Stimulated activated CD4-positive, alpha-beta T cell treated with anti-CD3 and anti-CD28 coated beads, Interleukin-15, amount 100 ng/mL, for 24 hours (primary cell): ENCODE measurements at regions not wholly inside any gene's neighbourhood (a gene's known extent, or its start where the extent isn't known, plus 50 kb on each side); places are given as distances from the start of the nearest gene placed in this dataset.
"Not testable (repeated sequence)": the region's sequence is repeated elsewhere in the genome, so short reads cannot be mapped to it uniquely, and the experiment has no call there.

Source experiments
- DNase-seq: peaks from one replicate; pipeline ENCODE4 v3.0.0-alpha.2; 2020

DNA sequence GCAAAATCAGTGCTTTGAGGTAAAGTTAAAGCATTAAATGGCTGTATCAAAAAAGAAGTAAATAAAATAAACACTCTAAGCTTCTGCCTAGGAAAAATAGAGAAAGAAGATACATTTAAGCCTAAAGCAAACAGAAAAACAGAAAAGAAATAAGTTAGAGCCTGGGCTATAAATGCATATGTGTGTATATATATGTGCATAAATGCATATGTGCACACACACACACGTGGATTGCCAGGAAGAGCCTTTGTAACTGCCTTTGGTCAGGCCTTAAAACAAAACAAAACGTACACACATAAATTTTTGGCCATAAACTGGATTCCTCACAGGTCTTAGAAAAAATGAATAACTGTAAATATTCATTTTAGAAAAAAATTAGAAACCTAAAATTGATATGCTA lies 925.8 kb downstream of the MRPL39 start:
- DNase-seq, result no peak

DNA sequence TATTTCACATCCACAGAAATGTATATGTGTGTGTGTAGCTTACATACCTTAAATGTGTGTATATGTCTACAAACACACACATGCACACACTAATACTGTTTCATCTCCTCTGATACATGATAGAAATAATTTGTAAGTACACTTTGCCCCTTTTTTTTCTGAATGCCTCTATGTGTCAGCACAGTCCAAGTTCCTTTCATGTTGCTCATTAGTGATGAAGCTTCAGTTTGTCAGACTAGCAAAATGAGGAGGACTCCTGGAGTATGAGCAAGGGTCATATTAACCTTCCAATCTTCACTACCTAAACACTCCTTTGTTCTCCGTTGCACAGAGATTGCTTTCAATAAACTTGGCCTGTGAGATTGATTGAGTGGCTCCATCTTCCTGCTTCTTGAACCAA lies 935.4 kb downstream of the MRPL39 start:
- DNase-seq, result no peak

DNA sequence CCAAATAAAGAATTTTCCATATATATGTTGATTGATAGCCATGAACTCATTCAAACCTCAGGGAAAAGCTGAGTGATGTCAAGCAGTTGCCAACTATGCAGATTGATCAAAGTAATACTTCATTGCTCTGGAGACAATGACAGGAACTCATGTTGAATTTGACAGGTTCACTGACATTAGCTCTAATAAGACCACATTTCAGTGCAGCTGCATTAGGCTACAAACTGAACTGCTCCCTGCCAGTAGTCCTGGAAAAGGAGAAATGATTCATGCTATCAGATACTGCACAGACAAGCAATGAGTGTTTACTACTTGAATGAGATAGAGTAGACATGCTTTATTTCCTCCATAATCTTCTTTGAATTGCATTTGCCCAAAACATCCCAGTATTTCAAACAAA lies 948.4 kb downstream of the MRPL39 start:
- DNase-seq, result no peak

DNA sequence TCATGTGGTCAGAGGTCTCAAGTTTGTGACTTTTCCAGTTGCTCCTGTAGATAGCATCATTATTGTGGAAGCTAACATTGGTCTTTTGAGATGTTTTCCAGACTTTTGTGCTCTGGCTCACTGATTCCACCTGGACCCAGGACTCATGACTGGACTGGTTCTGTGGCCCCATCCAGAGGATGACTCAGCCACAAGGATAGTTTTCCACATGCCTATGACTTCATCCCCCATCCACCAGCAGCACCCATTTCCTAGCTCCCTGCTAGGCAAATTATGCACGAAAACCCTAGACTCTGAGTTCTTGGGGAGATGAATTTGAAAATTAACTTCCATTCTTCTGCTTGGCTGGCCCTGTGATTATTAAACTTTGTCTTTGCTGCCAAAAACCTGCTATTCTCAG lies 949.3 kb downstream of the MRPL39 start:
- no peak for DNase-seq

DNA sequence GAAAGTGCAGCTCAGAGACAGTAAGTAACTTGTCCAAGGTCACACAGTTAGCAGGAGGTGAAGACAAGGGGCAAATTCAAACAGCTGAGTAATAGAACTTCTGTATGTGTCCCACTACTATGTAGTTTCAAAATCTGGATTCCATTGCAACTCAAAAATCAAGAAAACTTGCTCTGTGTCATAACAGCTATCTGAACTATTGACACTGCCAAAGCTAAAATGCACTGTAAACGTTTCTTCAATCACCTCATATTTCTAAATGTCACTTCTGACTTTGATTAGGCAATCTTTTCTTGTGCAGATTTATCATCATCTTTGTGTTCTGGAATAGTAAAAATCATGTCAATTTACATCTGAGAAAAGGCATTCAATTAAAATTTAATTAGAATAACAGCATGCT lies 957.6 kb downstream of the MRPL39 start:
- no peak for DNase-seq

DNA sequence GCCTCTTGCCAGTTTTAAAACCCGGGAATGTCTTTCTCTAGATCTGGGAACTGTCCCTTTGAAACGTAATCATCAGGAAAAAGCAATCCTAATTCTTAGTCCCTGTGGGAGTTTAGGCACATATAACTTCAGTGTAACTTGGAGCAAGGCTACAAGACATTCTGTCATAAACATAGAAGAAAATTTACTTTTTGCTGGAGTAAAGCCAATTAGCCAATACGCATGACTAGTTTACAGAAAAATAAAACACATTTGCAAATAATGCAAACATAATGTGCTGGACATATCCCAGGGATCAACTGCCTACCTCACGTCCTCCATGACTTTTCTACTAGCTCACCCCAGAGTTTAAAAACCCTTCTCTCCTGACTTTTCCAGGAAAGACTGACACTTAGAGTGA lies 970.6 kb downstream of the MRPL39 start:
- no peak for DNase-seq

DNA sequence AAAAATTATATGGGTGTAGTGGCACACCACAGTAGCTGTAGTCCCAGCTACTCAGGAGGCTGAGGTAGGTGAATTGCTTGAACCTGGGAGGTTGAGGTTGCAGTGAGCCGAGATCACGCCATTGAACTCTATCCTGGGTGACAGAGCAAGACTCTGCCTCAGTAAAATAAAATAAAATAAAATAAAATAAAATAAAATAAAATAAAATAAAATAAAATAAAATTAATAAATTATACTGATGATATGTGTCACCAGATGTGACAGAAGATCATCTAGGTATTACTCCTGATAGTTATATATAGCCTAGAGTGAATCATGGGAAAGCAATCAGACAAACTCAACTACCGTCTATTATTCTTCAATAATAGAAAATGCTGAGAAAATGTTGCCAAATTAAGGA lies 972.5 kb downstream of the MRPL39 start:
- no peak for DNase-seq

DNA sequence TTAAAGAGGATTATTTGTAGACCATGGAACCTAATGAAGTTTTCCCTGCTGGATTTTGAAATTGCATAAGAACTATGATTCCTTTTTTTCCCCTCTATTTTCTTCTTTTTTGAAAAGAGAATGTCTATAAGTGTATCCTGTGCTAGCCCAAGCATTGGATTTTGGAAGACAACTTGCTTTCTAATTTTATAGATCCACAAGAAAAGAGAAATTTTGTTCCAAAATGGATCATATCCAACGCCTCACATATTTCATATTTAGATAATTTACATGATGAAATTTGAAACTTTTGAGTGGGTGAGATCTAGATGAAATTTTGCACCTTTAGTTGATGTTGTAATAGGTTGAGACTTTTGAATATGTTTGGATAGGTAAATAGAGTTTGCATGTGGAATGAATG lies 978.7 kb downstream of the MRPL39 start:
- no peak for DNase-seq

DNA sequence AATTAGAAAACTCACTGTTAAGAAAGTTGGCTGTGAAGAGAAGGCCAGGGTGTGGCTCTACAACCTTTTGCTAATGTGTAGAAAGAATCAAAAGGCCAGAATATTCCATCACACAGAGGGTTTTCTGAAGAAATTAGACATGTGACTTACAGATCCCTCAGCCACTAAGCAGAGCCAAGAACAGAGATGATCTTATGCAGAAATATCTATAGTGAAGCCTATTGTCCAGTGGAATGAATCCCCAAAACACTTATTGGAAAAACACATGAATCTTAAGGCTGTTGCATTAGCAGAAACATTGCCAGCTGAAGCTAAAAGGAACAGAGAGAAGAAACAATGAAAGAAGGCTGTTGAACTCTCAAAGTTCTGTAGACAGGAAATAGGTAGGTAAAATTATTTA lies 979.2 kb downstream of the MRPL39 start:
- DNase-seq, result no peak

DNA sequence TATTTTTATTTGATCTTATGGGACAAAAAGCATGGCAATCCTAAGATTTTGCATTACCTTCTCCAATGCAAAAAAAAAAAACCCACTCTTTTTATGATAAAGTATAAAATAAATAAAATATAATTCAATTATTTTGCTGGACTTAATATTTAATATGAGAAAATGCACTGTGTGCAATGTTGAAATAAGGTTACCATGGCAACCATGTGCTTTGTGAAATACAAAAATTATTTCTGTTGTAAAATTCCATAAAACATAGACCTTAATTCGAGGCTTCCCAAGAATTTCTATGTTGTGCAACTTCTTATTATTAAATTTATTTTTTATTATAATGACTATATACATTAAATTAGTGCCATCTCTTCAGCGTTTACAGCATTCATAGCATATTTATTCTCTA lies 989.5 kb downstream of the MRPL39 start:
- no peak for DNase-seq

DNA sequence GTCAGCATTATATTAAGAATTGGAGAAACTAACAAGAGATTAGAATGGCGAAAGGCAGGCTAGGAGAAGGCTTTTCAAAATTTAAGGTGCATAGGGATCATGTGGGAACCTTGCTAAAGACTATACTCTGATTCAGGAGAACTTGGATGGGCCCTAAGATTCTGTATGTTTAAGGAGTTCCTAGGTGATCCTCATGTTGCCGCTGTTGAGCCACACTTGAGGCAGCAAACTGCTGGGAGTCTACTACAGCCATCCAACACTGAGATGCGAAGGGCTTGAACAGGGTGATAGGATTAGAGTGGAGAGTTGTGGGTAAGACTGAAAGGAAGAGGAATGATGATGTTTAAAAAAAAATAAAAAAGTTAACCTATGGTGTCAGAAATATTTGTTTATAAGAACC lies 1013.2 kb downstream of the MRPL39 start:
- no peak for DNase-seq

DNA sequence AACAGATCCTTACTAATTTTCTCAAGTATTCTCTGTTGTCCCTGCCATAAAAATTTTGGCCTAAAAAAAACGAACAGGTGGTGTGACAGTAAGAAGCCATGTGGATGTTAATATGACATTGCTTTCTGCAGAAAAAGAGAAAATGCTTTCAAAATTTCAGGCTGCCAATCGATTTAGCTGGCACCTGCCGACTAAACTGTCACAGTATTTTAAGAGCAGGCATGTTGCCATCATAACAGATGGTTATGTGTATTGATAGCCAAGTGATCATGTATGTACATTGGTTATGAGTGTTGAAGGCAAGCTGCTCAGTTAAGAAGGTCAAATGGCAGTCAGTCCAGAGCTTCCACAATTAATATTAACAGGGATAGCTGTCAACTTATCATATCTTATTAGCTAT lies 1017.0 kb downstream of the MRPL39 start:
- no peak for DNase-seq

DNA sequence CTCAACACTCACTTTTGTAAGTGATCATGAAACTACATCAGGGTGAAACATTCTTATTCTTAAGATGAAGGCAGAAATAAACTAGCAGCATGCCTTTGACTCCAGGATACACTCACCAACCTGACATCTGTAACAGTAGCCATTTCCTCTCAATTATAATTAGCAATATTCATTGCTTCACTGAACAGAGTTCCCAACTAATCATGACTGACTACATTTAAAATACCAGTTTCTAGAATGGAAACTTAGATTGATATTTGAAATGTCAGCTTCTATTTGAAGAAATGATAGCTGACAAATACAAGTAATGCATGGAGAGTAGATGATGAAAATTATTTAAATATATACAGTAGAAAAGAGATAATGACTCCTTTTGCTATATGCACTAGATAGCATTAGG lies 1023.8 kb downstream of the MRPL39 start:
- no peak for DNase-seq

DNA sequence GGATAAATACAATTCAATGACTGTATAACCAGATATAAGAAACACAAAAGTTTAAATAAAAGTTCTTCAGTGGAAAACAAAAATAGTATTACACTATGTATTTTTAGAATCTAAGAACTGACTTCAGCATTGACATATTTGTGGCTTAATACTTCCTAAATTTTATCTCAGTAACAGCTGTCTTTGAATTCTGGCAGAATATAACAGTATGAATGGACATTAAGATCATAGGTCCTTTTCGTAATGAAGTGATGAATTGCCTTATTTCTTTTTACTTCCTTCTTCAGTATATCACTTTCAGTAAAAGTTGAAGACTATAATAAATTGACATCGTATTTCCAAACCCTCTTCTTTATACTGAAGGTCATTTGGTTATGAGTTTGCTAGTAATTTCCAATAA lies 1030.0 kb downstream of the MRPL39 start:
- no peak for DNase-seq

DNA sequence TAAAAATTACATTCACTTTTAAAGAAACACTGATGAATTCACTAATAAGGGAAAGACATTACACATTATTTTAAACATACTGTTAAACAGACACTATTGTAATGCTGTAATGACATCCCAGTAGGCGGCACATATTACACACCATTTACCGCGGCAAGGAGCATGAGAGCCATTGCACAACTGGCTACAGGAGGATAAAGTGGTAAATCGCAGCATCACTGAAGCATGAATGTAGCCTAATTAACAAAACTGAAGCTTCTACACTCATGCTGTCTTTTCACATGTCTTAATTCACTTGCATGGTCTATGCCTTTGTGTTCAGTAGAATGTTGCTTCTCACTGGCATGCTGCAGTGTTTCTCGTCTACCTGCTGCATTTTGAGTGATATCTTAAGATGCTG lies 1046.0 kb downstream of the MRPL39 start:
- no peak for DNase-seq

DNA sequence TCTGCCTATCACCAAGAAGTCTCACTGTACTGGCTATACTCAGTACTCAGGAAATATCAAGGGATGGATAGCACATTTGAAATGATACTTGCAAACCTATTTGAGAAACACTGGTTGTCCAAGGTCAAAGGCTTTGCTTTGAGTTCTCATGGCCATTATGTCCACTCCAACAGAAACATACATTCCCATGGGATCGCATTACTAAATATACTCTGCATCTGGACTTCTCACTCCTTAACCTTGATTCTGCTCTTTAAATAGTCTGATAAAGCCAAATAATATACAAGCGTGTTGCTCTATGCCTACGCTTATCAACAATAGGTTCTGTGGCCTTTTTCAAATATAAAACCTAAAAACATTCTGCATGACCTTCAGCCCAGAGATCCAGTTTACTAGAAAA lies 1054.8 kb downstream of the MRPL39 start:
- no peak for DNase-seq

DNA sequence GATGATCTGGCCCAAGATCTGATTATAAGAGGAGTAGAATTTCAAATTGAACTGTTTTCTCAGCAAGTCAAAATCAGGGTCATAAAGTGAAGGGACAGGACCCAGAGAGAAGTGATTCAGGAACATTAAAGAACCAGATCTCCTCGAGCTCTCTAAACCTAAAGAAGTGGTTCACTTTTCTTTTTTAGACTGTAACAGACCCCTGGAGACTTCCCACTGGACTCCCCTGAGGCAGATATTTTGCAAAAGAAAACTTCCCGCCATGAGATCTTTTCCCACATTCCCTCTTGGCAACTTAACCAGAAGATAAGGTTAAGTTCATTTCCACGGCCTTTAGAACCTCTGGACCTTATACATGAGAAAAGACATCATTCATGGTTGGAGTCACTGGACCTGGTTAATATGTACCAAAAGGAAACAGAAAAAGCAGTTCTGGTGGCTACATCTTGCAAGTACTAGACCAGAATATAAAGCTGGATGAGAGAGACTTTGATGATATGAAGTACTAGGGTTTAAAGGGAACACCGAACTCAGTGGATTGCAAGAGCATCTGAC lies 1061.4 kb downstream of the MRPL39 start:
- no peak for DNase-seq

DNA sequence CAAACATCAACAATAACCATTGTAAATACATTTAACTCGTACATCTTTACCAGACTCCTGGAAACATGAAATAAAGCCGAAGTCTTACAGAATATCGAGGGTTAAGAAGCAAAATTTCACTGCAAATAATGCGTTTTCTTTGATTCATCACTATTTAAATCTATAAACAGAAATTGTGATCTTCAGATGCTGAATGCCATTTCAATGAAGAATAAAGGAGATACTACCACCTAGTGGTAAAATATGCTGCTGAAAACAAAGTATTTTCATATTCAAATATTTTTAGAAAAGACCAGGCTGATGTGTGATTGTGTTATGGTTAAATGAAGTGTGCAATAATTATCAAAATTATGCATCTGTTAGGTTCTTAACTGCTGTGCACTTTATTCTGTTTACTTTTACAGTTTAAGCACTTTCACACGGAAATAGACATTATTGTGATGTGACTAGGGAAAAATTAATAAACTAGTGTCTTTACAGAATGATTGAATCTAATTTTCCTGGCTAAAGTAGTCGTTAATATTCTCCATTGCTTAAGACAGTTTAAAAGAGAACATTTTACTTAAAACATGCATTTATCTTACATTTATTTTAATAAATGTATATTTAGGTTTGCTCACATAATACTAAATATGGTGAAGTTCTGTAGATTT lies 1093.1 kb downstream of the MRPL39 start:
- DNase-seq, result no peak

DNA sequence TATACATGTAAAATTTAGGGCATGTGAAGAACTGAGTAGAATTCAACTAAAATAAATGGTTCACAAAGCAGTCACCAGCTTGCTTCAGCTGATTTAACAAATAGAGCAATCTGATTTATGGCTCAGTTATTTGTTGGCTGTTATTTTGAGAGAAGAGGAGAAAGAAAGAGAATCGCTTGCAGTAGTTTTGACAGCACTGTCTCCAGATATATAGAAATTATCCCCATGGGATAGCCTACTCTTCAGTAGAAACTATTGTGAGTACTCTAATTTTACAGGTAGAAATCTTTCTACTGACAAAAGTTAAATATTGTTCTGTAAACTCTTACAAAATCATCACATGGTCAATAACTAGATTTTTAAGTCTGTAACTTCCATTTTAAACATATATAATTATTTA lies 1098.2 kb downstream of the MRPL39 start:
- no peak for DNase-seq

DNA sequence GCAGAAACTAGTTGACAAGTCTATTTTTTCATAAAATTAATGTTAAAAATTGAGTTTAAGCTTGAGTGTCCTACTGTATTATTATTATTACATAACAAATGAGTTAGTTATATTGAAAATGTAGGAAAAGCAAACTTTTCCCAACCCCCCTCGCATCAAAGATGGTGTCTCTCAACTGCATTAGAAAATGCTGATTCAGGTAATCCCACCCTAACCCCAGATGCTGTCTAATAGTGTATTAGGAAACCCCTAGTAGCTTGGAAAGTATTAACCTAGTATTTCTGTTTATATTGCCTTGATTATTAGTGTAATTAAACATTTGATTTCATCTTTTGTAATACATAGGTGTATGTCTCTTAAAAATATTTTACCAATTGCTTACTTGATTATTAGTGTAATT lies 1120.3 kb downstream of the MRPL39 start:
- no peak for DNase-seq

DNA sequence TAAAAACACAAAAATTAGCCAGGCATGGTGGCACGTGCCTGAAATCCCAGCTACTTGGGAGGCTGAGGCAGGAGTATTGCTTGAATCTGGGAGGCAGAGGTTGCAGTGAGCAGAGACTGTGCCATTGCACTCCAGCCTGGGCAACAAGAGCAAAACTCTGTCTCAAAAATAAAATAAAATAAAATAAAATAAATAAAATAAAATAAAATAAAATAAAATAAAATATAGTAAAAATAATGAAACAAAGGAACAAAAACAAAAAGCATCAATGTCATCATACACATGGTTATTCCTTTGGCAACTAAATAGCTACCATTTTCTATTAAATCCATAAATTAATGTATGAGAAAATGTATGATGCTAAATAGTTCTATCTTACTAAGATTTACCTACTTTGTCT lies 1123.9 kb downstream of the MRPL39 start:
- not testable (repeated sequence) for DNase-seq

DNA sequence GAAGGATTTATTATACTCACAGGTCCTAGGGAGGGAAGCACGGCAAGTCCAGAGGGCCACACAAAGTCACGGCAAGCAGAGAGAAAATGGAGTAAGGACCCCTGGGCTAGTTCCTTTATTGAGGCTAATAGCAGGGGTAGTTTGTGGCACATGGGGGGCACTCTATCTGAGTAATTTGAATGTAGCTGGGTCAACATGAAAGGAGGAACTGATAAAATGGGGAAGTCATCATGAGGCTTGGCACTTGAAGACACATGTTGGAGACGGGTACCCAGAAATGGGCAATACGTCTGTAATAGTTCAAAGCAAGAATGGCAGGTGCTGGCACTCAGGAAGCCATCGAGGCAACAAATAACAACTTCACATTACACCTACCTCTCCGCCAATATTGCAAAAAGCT lies 1136.4 kb downstream of the MRPL39 start:
- DNase-seq, result no peak

DNA sequence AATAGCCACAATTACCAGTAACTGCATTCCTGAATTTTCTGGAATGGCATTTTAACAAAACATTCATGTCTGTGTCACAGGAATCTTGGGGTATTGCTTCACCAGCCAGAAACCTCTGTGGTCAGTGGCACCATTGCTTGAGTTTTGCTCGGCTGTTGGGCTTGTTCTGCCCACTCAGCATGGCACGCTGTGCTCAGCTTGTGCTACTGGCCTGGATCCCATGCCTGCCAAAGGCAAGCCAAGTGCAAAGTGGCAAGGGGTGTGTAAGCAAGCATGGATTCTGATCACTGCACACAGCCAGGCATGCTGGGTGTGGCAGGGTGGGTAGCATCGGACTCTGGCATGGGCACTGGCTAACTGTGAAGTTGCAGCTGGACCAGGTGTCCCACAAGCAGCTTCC lies 1150.9 kb downstream of the MRPL39 start:
- DNase-seq, result no peak

DNA sequence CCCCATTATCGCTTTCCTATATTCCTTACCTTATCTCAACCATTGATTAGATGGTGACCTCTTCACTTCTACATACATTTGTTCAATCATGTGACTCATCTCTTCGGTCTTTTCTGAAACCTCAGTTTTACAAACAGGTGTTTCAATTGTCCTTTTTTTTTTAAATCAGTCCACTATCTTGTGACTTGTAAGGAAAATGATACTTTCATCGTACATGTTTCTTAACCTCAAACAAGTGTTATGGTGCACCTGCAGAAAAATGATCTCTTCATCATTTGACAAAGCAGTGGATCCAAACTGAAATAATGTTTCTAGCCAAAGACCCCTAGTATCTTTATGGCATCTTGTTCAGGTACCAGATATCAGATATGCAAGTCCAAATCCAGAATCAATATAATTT lies 1157.2 kb downstream of the MRPL39 start:
- no peak for DNase-seq

DNA sequence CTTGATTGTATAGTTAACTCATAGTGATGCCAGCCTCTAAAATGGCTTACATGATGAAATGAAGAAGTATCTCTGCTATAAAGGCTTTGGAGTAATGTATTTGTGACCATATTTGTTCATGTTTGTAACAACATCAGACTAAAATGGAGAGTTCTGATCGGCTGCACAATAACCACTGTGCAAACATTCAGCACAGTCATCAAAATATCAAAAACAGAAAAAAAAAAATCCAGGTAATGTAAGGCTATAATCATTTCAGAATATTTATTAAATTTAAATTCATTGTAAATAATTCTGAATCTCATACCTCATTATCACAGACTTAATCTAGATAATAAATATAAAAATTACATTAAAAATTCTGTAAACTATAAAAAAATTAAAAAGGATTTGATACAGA lies 1161.8 kb downstream of the MRPL39 start:
- DNase-seq, result no peak

DNA sequence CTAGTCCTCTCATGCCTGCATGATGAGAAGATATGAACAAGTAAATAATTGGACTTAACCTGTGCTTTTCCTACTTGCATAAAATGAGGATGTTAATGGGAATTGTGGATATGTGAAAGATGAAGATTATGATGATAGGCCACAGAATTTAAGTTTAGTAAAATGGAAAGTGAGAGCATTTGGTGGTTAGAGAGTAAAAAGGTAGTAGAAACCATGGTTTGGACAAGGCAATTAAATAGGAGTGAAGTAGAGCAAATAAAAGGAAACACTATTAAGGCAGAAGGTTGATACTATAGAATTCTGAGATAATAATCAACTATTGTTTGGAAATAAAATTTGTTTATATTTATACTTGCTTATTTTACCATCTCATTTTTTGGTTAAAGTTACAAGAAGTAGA lies 1162.5 kb downstream of the MRPL39 start:
- DNase-seq, result no peak
